HG03025 (cell line): ENCODE measurements at regions not wholly inside any gene's neighbourhood (a gene's known extent, or its start where the extent isn't known, plus 50 kb on each side); places are given as distances from the start of the nearest gene placed in this dataset.

Source experiments
- ATAC-seq: cut with Tn5 transposase; IDR thresholded peaks from one replicate; pipeline ENCODE4 v1.9.1; 2021; ENCODE audit warnings: mild to moderate bottlenecking, moderate library complexity; ENCODE audit not compliant: unreplicated experiment, low FRiP score

- ATAC-seq = no peak
Measured at GRCh38 chr12:77163074-77164038, 98.0 kb upstream of the E2F7 start.

GRCh38 chr12:77161944-77162343 is 96.6 kb upstream of the E2F7 start:
- no peak for ATAC-seq

- no peak for ATAC-seq
Measured at GRCh38 chr12:77160931-77161330, 95.6 kb upstream of the E2F7 start.

- ATAC-seq = no peak
Measured at GRCh38 chr12:77153706-77154105, 88.3 kb upstream of the E2F7 start.

GRCh38 chr12:77152623-77153193 is 87.3 kb upstream of the E2F7 start:
- ATAC-seq = no peak

GRCh38 chr12:77151030-77151429 is 85.7 kb upstream of the E2F7 start:
- no peak for ATAC-seq

GRCh38 chr12:77133566-77133965 is 68.2 kb upstream of the E2F7 start:
- ATAC-seq = no peak

GRCh38 chr12:77131977-77132490 is 66.7 kb upstream of the E2F7 start:
- no peak for ATAC-seq

GRCh38 chr12:77130193-77130592 is 64.8 kb upstream of the E2F7 start:
- no peak for ATAC-seq

- ATAC-seq = no peak
Measured at GRCh38 chr12:77124767-77125166, 59.4 kb upstream of the E2F7 start.

- ATAC-seq = no peak
Measured at GRCh38 chr12:77122661-77123060, 57.3 kb upstream of the E2F7 start.

GRCh38 chr12:77122236-77122635 is 56.9 kb upstream of the E2F7 start:
- ATAC-seq = no peak

- no peak for ATAC-seq
Measured at GRCh38 chr12:77120156-77121085, 55.1 kb upstream of the E2F7 start.

- ATAC-seq = no peak
Measured at GRCh38 chr12:77118696-77119095, 53.3 kb upstream of the E2F7 start.

- no peak for ATAC-seq
Measured at GRCh38 chr12:77116277-77116676, 50.9 kb upstream of the E2F7 start.

GRCh38 chr12:77115471-77115870 is 50.1 kb upstream of the E2F7 start:
- no peak for ATAC-seq
